ENCODE measurements at regions not wholly inside any gene's neighbourhood (a gene's known extent, or its start where the extent isn't known, plus 50 kb on each side); places are given as distances from the start of the nearest gene placed in this dataset.

- Mint-ChIP-seq H3K9me3 (peaks cover 0 to 8% (median 7%) of the 10 kb centered on the region in 7 donors), H3K27ac (no peak overlapping the region), H3K4me1 (no peaks in the 10 kb centered on the region), H3K36me3 (no peaks in the 10 kb centered on the region), H3K27me3 (no peaks in the 10 kb centered on the region), H3K4me3 (no peak overlapping the region)
- Histone ChIP-seq H3K4me3 (ENCODE audit: low read depth, low read length) (no peak overlapping the region), H3K36me3 (ENCODE audit: control insufficient read depth, insufficient read depth, low read length) (no peaks in the 10 kb centered on the region), H3K27me3 (ENCODE audit: control insufficient read depth, insufficient read depth, low read length) (no peaks in the 10 kb centered on the region), H3K4me1 (ENCODE audit: control insufficient read depth, insufficient read depth, low read length, poor library complexity, severe bottlenecking) (no peaks in the 10 kb centered on the region), H3K27ac (ENCODE audit: insufficient read depth, low read length, poor library complexity, severe bottlenecking) (no peak overlapping the region), H3K9me3 (ENCODE audit: control insufficient read depth in 2 of 2, low read length in 2 of 2) (peaks cover 0 to 9% of the 10 kb centered on the region in 2 experiments)
- no peak for DNase-seq
- ATAC-seq (ENCODE audit: low read depth in 2 of 2) = no peak
These were observed 326.7 kb downstream of the MAT2B start for GRCh38 chr5:163832155-163832554.

- no peaks in the 10 kb centered on the region for H3K36me3 Mint-ChIP-seq
- ATAC-seq (ENCODE audit: low read depth in 2 of 2) (no peak), DNase-seq (no peak)
- no peaks in the 10 kb centered on the region for H3K27me3 Mint-ChIP-seq
- H3K4me1 ChIP-seq (ENCODE audit: control insufficient read depth, insufficient read depth, low read length, poor library complexity, severe bottlenecking) = no peaks in the 10 kb centered on the region
- no peaks in the 10 kb centered on the region for H3K27me3 ChIP-seq (ENCODE audit: control insufficient read depth, insufficient read depth, low read length)
- no peak overlapping the region for H3K4me3 Mint-ChIP-seq
- H3K27ac Mint-ChIP-seq = no peak overlapping the region
- H3K36me3 ChIP-seq (ENCODE audit: control insufficient read depth, insufficient read depth, low read length) = no peaks in the 10 kb centered on the region
- peaks cover 0 to 5% (median 2%) of the 10 kb centered on the region in 7 donors for H3K9me3 Mint-ChIP-seq
- no peaks in the 10 kb centered on the region for H3K9me3 ChIP-seq (ENCODE audit: control insufficient read depth in 2 of 2, low read length in 2 of 2)
- H3K4me3 ChIP-seq (ENCODE audit: low read depth, low read length) = no peak overlapping the region
- no peak overlapping the region for H3K27ac ChIP-seq (ENCODE audit: insufficient read depth, low read length, poor library complexity, severe bottlenecking)
- H3K4me1 Mint-ChIP-seq = no peaks in the 10 kb centered on the region
These were observed 333.3 kb downstream of the MAT2B start for GRCh38 chr5:163838738-163839137.

- H3K27me3 ChIP-seq (ENCODE audit: control insufficient read depth, insufficient read depth, low read length) = no peaks in the 10 kb centered on the region
- no peaks in the 10 kb centered on the region for H3K36me3 Mint-ChIP-seq
- DNase-seq (no peak), ATAC-seq (ENCODE audit: low read depth in 2 of 2) (no peak)
- H3K27me3 Mint-ChIP-seq = no peaks in the 10 kb centered on the region
- H3K4me1 ChIP-seq (ENCODE audit: control insufficient read depth, insufficient read depth, low read length, poor library complexity, severe bottlenecking) = no peaks in the 10 kb centered on the region
- H3K4me1 Mint-ChIP-seq = no peaks in the 10 kb centered on the region
- H3K27ac ChIP-seq (ENCODE audit: insufficient read depth, low read length, poor library complexity, severe bottlenecking) = no peak overlapping the region
- no peaks in the 10 kb centered on the region for H3K9me3 ChIP-seq (ENCODE audit: control insufficient read depth in 2 of 2, low read length in 2 of 2)
- H3K4me3 Mint-ChIP-seq = no peak overlapping the region
- H3K36me3 ChIP-seq (ENCODE audit: control insufficient read depth, insufficient read depth, low read length) = no peaks in the 10 kb centered on the region
- no peak overlapping the region for H3K4me3 ChIP-seq (ENCODE audit: low read depth, low read length)
- no peak overlapping the region for H3K27ac Mint-ChIP-seq
- H3K9me3 Mint-ChIP-seq = peaks cover 0 to 14% (median 2%) of the 10 kb centered on the region in 7 donors
These were observed 341.1 kb downstream of the MAT2B start for GRCh38 chr5:163846512-163846911.

GRCh38 chr5:163855754-163856153 is 350.3 kb downstream of the MAT2B start:
- Histone ChIP-seq H3K9me3 (ENCODE audit: control insufficient read depth in 2 of 2, low read length in 2 of 2) (peaks cover 0 to 14% of the 10 kb centered on the region in 2 experiments), H3K4me1 (ENCODE audit: control insufficient read depth, insufficient read depth, low read length, poor library complexity, severe bottlenecking) (no peaks in the 10 kb centered on the region), H3K4me3 (ENCODE audit: low read depth, low read length) (no peak overlapping the region), H3K36me3 (ENCODE audit: control insufficient read depth, insufficient read depth, low read length) (no peaks in the 10 kb centered on the region), H3K27me3 (ENCODE audit: control insufficient read depth, insufficient read depth, low read length) (no peaks in the 10 kb centered on the region), H3K27ac (ENCODE audit: insufficient read depth, low read length, poor library complexity, severe bottlenecking) (no peak overlapping the region)
- Mint-ChIP-seq H3K27me3 (no peaks in the 10 kb centered on the region), H3K4me1 (no peaks in the 10 kb centered on the region), H3K36me3 (no peaks in the 10 kb centered on the region), H3K4me3 (no peak overlapping the region), H3K9me3 (peaks cover 0 to 25% (median 4%) of the 10 kb centered on the region in 7 donors), H3K27ac (no peak overlapping the region)
- DNase-seq = no peak
- ATAC-seq (ENCODE audit: low read depth in 2 of 2) = no peak

- Histone ChIP-seq H3K9me3 (ENCODE audit: control insufficient read depth in 2 of 2, low read length in 2 of 2) (peaks cover 0 to 4% of the 10 kb centered on the region in 2 experiments), H3K27me3 (ENCODE audit: control insufficient read depth, insufficient read depth, low read length) (no peaks in the 10 kb centered on the region), H3K4me3 (ENCODE audit: low read depth, low read length) (no peak overlapping the region), H3K36me3 (ENCODE audit: control insufficient read depth, insufficient read depth, low read length) (no peaks in the 10 kb centered on the region), H3K4me1 (ENCODE audit: control insufficient read depth, insufficient read depth, low read length, poor library complexity, severe bottlenecking) (no peaks in the 10 kb centered on the region), H3K27ac (ENCODE audit: insufficient read depth, low read length, poor library complexity, severe bottlenecking) (no peak overlapping the region)
- H3K9me3 Mint-ChIP-seq = peaks cover 0 to 15% (median 3%) of the 10 kb centered on the region in 7 donors
- ATAC-seq (ENCODE audit: low read depth in 2 of 2) (no peak), DNase-seq (no peak)
- no peaks in the 10 kb centered on the region for H3K4me1 Mint-ChIP-seq
- no peaks in the 10 kb centered on the region for H3K36me3 Mint-ChIP-seq
- H3K27me3 Mint-ChIP-seq = no peaks in the 10 kb centered on the region
- no peak overlapping the region for H3K27ac Mint-ChIP-seq
- H3K4me3 Mint-ChIP-seq = peak overlapping the region in 1 of 4 donors; percentile 61
These were observed 356.3 kb downstream of the MAT2B start for GRCh38 chr5:163861670-163862069.

GRCh38 chr5:163867324-163867723 is 361.9 kb downstream of the MAT2B start:
- no peaks in the 10 kb centered on the region for H3K36me3 ChIP-seq (ENCODE audit: control insufficient read depth, insufficient read depth, low read length)
- H3K4me1 ChIP-seq (ENCODE audit: control insufficient read depth, insufficient read depth, low read length, poor library complexity, severe bottlenecking) = no peaks in the 10 kb centered on the region
- Mint-ChIP-seq H3K4me3 (no peak overlapping the region), H3K27ac (no peak overlapping the region), H3K27me3 (no peaks in the 10 kb centered on the region), H3K36me3 (no peaks in the 10 kb centered on the region), H3K4me1 (no peaks in the 10 kb centered on the region), H3K9me3 (peaks cover 0 to 6% (median under 1%) of the 10 kb centered on the region in 7 donors)
- no peak overlapping the region for H3K4me3 ChIP-seq (ENCODE audit: low read depth, low read length)
- H3K27ac ChIP-seq (ENCODE audit: insufficient read depth, low read length, poor library complexity, severe bottlenecking) = no peak overlapping the region
- H3K9me3 ChIP-seq (ENCODE audit: control insufficient read depth in 2 of 2, low read length in 2 of 2) = no peaks in the 10 kb centered on the region
- ATAC-seq (ENCODE audit: low read depth in 2 of 2) (no peak), DNase-seq (no peak)
- no peaks in the 10 kb centered on the region for H3K27me3 ChIP-seq (ENCODE audit: control insufficient read depth, insufficient read depth, low read length)

GRCh38 chr5:163867738-163868137 is 362.3 kb downstream of the MAT2B start:
- peaks cover 0 to 6% (median 3%) of the 10 kb centered on the region in 7 donors for H3K9me3 Mint-ChIP-seq
- DNase-seq (no peak), ATAC-seq (ENCODE audit: low read depth in 2 of 2) (no peak)
- H3K4me3 Mint-ChIP-seq = no peak overlapping the region
- no peak overlapping the region for H3K27ac Mint-ChIP-seq
- H3K4me1 Mint-ChIP-seq = no peaks in the 10 kb centered on the region
- Histone ChIP-seq H3K9me3 (ENCODE audit: control insufficient read depth in 2 of 2, low read length in 2 of 2) (no peaks in the 10 kb centered on the region), H3K36me3 (ENCODE audit: control insufficient read depth, insufficient read depth, low read length) (no peaks in the 10 kb centered on the region), H3K4me3 (ENCODE audit: low read depth, low read length) (no peak overlapping the region), H3K27ac (ENCODE audit: insufficient read depth, low read length, poor library complexity, severe bottlenecking) (no peak overlapping the region), H3K27me3 (ENCODE audit: control insufficient read depth, insufficient read depth, low read length) (no peaks in the 10 kb centered on the region), H3K4me1 (ENCODE audit: control insufficient read depth, insufficient read depth, low read length, poor library complexity, severe bottlenecking) (no peaks in the 10 kb centered on the region)
- H3K27me3 Mint-ChIP-seq = no peaks in the 10 kb centered on the region
- H3K36me3 Mint-ChIP-seq = no peaks in the 10 kb centered on the region

- Mint-ChIP-seq H3K9me3 (peaks cover 0 to 6% (median 3%) of the 10 kb centered on the region in 7 donors), H3K27ac (no peak overlapping the region), H3K4me1 (no peaks in the 10 kb centered on the region), H3K27me3 (no peaks in the 10 kb centered on the region), H3K4me3 (no peak overlapping the region), H3K36me3 (no peaks in the 10 kb centered on the region)
- Histone ChIP-seq H3K36me3 (ENCODE audit: control insufficient read depth, insufficient read depth, low read length) (no peaks in the 10 kb centered on the region), H3K4me3 (ENCODE audit: low read depth, low read length) (no peak overlapping the region), H3K27me3 (ENCODE audit: control insufficient read depth, insufficient read depth, low read length) (no peaks in the 10 kb centered on the region), H3K9me3 (ENCODE audit: control insufficient read depth in 2 of 2, low read length in 2 of 2) (no peaks in the 10 kb centered on the region), H3K4me1 (ENCODE audit: control insufficient read depth, insufficient read depth, low read length, poor library complexity, severe bottlenecking) (no peaks in the 10 kb centered on the region), H3K27ac (ENCODE audit: insufficient read depth, low read length, poor library complexity, severe bottlenecking) (no peak overlapping the region)
- no peak for ATAC-seq (ENCODE audit: low read depth in 2 of 2)
- no peak for DNase-seq
These were observed 364.2 kb downstream of the MAT2B start for GRCh38 chr5:163869581-163869980.
